LNCaP clone FGC (cell line): ENCODE measurements at regions not wholly inside any gene's neighbourhood (a gene's known extent, or its start where the extent isn't known, plus 50 kb on each side); places are given as distances from the start of the nearest gene placed in this dataset.
A peak's percentile ranks its signal among the peaks of the same experiment; 100 is the strongest.

Source experiments
- DNase-seq: peaks from one replicate; pipeline ENCODE4 v3.0.0-alpha.2; 2011; ENCODE audit warnings: low read depth
- H3K4me3 ChIP-seq: 2 replicates; pipeline ENCODE4 v1.5.1; 2011; ENCODE audit warnings: mild to moderate bottlenecking, low read depth, low read length, control low read depth
- TF ChIP-seq, protein P1 (sequence below): IDR thresholded peaks from 2 replicates; pipeline ENCODE4 v1.5.1; 2012; ENCODE audit warnings: mild to moderate bottlenecking; ENCODE audit not compliant: control insufficient read depth, insufficient read depth; ENCODE audit errors: extremely low read depth

DNA sequence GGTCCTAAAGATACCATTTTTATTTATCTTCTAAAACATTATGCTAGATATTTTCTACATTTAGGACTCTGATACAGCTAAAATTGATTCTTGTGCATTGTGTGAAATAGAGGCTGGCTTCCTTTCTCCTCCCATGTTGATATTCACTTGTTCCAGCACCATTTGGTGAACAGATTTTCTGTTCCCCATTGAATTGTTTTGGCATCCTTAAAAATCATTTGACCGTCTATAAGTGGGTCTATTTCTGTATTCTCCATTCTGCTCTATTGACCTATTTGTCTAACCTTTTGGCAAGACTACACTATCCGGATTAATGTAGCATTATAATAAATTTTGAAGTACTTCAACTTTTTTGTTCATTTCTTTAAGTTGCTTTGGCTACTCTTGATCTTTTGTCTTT lies 2689.2 kb downstream of the PCDH9 start:
- TF ChIP-seq, protein P1, sequence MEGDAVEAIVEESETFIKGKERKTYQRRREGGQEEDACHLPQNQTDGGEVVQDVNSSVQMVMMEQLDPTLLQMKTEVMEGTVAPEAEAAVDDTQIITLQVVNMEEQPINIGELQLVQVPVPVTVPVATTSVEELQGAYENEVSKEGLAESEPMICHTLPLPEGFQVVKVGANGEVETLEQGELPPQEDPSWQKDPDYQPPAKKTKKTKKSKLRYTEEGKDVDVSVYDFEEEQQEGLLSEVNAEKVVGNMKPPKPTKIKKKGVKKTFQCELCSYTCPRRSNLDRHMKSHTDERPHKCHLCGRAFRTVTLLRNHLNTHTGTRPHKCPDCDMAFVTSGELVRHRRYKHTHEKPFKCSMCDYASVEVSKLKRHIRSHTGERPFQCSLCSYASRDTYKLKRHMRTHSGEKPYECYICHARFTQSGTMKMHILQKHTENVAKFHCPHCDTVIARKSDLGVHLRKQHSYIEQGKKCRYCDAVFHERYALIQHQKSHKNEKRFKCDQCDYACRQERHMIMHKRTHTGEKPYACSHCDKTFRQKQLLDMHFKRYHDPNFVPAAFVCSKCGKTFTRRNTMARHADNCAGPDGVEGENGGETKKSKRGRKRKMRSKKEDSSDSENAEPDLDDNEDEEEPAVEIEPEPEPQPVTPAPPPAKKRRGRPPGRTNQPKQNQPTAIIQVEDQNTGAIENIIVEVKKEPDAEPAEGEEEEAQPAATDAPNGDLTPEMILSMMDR: no peak
- H3K4me3 ChIP-seq: no peak overlapping the region
- DNase-seq: no peak

GRCh38 chr13:64540468-64540867 lies 2689.7 kb downstream of the PCDH9 start:
- H3K4me3 ChIP-seq: no peak overlapping the region
- DNase-seq: no peak
- TF ChIP-seq, protein P1: no peak

DNA sequence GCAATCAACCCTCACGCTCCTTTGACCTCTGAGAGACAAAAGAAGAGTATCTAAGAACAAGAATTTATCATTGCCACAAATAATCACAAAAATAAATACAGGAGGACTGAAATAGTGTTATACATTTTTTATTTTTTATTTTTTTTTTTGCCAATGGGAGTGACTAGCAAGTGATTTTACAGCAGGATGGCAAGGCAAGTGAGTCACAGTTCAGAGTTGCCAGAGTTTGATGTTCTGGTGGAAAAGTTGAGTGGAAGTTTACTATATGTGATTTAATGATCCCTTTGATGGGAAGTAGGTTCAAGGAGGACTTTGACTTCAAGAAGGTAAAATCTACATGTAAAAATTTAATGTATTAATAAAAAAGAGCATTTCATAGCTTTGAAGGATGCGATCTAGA lies 2691.4 kb downstream of the PCDH9 start:
- TF ChIP-seq, protein P1: no peak
- no peak for DNase-seq
- no peak overlapping the region for H3K4me3 ChIP-seq

GRCh38 chr13:64534302-64534701 lies 2695.8 kb downstream of the PCDH9 start:
- no peak for DNase-seq
- TF ChIP-seq, protein P1: no peak
- no peak overlapping the region for H3K4me3 ChIP-seq

DNA sequence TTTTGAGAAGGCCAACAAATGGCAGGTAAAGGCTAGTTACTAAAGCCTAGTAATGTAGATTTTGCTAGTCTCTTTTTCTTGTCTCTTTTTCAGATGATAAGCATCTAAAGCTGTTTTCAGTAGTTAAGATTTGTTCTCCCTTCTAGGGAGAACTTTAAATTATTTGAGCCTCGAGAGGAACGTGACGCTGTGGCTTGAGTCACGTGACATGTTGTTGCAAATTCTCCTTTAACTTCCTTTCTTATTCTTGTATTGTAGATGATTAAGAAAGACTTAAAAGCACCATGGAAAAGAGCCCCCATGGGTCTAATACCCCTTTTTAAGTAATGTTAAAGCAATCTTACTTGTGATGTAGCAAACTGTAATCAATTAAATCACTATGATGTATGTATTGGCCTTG lies 2698.7 kb downstream of the PCDH9 start:
- no peak overlapping the region for H3K4me3 ChIP-seq
- TF ChIP-seq, protein P1: no peak
- DNase-seq: no peak

- TF ChIP-seq, protein P1: peak; percentile 37
- H3K4me3 ChIP-seq: no peak overlapping the region
- no peak for DNase-seq
Observed at GRCh38 chr13:64529874-64530485, 2700.2 kb downstream of the PCDH9 start.

- no peak for DNase-seq
- TF ChIP-seq, protein P1: no peak
- no peak overlapping the region for H3K4me3 ChIP-seq
Observed at GRCh38 chr13:64528838-64529237, 2701.3 kb downstream of the PCDH9 start.
